Stimulated activated CD4-positive, alpha-beta T cell treated with anti-CD3 and anti-CD28 coated beads, Interleukin-4, amount 100 ng/mL, for 24 hours (primary cell): ENCODE measurements at regions not wholly inside any gene's neighbourhood (a gene's known extent, or its start where the extent isn't known, plus 50 kb on each side); places are given as distances from the start of the nearest gene placed in this dataset.
"Not testable (repeated sequence)": the region's sequence is repeated elsewhere in the genome, so short reads cannot be mapped to it uniquely, and the experiment has no call there.

Experiments used
- DNase-seq: peaks from one replicate; pipeline ENCODE4 v3.0.0-alpha.2; 2020

- no peak for DNase-seq
Observed at GRCh38 chr10:84634636-84635035, 306.2 kb downstream of the CCSER2 start.

- not testable (repeated sequence) for DNase-seq
Observed at GRCh38 chr10:84650628-84651027, 322.2 kb downstream of the CCSER2 start.

DNA sequence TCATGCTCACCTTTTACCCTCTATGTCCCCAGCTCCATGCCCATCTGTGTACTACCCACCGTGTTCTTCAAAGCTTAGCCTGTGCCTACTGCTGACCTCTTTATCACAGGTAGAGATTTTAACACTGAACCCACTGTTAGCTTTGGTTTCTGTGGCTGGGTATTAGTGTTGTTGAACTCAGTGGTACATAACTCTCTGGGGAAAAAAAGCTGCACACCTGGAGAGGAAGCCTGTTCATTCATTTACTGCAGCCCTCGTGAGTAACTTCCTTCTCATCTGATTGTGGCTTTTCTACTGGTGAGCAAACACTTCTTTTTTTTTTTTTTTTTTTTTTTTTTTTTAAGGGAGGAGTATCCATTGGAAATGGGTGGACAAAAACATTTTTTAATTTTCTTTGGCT lies 326.3 kb downstream of the CCSER2 start:
- no peak for DNase-seq

DNA sequence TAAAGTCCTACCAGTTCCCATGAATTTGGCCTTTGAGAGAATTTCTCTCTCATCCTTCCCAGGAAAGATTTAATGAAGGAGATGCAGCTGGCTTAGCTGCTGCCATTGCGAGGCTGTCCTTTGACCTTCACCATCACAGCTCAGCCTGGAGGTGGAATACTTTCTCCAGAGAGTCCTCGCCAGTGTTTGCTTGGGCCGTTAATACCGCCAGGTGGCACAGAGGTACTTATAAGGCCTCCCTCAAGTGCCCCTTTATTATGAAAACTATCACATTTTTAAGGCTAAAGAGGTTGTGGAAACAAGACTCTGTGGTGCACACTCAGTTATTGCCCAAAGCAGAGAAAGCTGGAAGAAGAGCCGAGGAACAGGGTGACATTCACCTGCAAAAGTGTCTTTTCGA lies 330.6 kb downstream of the CCSER2 start:
- no peak for DNase-seq

DNA sequence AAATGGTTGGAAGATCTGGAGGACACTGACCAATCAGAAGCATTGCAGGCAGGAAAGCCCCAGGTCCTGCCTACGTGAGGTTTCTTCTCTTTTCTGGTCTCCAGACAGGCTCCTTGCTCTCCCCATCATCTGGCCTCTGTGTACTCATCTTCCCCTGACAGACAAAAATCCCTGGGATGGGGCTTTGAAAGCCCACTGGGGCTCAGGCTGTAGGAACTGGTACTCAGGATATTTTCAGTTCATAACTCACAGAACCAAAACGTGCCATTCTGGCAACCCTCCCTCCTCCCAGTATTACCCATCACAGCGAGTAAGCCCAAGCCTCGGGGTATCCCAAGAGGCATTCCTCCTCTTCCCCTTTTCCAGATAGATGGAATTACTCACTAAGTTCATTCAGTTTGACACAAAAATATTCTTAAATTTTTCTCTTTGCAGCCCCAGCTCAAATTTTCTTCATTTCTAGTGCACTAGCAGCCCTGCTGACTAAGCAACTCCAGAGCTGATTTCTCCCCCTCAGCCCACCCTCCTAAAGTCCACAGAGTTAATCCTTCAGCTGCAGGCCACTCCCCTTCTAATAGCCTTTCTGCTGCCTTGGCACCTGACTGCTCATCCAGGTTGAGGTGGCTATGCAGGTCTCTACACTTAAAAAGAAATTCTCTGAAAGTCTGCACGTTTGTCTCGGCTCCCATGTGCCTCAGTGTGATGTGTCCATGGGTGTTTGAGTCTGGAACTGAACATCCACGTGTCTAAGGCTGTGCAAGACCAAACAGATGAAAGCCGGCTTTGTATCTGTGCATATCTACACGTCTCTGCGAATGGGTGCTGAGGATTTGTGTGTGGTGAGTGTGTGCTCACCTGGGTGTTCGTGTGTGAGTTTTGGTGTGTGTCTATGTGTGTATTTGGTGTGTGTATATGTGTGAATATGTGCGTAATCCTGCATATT lies 331.4 kb downstream of the CCSER2 start:
- DNase-seq, result no peak

GRCh38 chr10:84660450-84661159 lies 332.2 kb downstream of the CCSER2 start:
- DNase-seq, result no peak

- DNase-seq, result no peak
Observed at GRCh38 chr10:84665211-84665610, 336.8 kb downstream of the CCSER2 start.

DNA sequence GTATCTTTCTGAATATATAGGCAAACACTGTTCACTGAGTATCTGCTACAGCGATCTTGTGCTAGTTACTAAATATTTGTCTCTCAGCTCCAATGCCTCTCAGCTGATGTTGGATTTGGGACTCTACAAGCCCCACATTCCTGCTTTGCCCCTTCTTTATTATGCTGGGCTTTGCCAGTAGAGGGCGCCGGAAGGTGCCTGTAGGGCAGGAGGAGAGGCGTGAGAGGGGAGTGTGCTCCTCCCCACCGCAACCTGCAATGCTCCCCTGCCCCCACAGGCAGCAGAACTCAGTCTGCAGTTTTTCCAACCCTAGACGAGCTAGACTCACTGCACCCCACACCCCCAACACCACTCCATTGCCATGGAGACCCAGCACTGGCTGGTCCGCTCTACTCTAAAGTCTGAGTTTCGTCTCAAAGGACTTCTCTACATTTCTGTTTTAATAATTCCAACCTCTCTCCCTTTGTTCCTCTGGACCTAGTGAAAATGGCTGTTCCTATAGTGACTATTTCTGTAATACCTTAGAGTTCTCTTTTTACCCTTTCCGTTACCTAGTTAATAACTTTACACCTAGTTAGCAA lies 337.6 kb downstream of the CCSER2 start:
- DNase-seq, result no peak

DNA sequence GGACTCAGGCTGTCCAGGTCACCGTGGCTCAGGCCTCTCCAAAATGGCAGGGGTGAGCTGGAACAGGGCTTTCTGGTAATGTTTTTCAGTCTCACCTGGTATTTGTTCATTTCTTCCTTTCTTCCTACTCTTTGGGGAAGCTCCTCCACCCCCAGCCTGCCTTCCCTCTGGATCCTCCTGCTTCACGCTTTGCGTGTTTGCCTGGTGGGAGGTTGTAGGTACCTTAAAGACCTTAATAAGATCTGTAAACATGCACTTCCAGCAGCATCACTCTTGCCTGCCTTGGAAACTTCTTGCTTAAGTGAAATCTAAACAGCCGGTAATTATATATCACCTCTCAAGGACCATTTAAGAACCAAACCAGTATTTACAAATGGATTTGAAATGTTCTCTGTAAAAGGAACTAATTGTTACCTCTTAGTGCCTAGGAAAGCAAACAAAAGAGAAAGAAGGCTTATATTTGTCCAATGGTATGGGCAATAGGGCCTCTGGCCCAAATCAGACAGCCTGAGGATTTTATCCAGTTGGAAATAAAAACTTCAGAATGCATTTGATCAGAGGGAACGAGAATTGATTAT lies 339.9 kb downstream of the CCSER2 start:
- no peak for DNase-seq

DNA sequence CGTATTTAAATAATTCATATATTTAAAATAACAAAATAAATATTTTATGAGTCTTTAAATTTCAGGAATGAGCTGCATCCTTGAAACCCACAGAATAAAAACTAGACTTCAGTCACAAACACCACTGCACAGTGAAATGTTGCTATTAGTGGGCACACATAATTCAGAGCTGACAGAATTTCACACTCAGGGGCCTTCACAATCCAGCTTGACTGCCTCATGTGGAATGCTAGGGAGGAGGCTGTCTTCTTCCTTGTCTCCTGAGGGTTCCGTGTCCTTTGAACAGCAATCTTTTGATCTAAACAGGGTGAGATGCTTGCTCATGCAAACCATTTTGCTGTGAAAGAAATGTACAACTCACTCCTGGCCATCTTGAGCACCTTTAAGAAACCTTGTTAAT lies 346.7 kb downstream of the CCSER2 start:
- DNase-seq, result no peak

DNA sequence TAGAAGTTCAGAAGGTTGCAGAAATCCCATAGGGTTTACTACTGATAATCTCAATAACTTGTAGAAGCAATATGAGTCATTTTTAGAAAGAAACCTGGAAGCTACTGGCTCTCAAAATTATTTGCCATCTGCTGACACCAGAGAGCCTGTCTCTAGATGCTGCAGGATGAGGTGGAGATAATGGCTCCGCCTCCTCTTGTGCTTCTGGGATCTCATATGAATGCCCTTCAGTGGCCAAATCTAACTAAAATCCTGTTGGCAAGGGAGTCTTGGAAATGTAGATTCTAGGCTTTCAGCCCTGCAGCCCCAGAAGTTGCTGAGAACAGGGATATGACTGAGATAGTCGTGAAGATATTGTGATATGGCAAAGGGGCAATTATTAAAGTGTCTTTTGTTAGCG lies 348.1 kb downstream of the CCSER2 start:
- DNase-seq, result no peak

- DNase-seq, result no peak
Observed at GRCh38 chr10:84681781-84682180, 353.4 kb downstream of the CCSER2 start.

DNA sequence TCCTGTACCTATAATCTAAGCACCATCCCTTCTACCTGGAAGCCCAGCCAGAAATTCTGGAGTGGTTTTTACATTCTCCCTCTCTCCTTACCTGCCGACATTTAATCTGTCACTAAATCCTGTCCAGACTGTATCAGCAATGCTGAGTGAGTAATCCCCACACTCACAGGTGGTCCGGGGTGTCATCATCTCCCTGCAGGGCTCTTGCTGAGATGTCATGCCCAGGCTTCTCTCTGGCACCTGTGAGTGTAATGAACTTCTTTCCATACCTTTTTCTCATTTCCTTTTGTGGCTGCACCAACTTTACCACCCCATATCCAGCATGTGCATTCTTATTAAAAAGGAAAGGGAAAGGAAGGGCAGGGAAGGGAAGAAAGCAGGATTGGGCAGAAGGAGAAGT lies 355.2 kb downstream of the CCSER2 start:
- DNase-seq, result no peak

DNA sequence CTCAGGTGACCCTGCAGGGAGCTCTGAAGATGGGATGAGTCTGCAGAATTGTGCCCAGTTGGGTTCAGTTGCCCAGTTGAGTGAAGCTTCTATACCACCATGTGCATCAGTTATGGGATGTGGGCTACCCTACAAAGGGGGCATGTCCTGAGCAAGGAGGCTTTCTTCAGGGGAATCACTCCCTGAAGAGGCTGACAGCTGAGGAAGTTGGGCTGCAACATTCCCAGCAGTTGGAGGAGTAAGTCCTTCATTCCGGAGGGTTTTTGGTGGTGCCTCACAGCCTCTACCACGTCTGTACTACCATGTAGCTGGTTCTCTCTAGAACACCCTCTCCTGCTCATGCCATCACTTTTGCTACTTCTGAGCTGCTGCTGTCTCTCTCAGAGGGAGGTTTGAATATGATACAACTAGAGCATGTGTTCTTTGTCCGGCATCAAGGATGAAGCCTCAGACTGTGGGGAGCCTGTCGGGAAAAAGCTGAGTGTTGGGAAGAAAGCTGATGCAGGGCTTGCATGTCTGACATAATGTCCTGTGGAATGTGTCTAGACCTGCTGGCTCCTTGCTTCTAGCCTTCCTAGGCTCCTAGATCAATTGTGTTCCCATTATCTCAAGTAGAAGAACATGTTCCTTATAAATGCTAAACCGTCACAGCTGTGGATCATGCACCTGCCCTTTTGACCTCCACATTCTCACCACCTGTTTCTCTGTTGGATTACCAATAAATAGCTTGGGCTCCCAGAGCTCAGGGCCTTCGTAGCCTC lies 355.8 kb downstream of the CCSER2 start:
- no peak for DNase-seq

DNA sequence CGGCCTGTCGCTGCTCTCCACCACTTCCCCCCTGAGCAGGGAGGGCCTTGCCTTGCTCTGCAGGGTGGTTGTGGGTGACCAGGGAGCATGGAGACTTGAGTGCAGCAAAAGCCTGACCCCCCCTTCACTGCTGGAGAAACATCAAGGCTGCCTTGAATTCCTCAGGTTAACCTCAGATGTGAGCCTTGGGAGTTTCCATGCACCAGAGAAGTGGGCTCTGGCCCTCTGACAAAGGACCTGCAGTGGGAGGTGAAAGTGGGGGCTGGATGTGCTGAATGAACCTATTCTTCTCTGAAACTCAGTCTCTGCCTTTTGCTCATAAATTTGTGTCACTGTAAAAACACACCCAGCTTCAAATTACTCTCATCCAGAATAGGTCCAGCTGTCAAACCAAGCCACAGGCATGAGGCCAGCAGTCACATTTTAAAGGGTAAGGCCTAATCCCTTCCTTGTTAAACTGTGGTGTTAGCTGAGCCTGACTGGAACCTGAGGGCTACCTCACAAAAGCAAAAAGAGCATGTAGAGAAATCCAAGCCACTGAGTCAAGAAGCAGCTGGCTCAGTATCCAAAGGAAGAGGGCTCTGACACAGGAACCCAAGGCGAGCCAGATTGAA lies 356.8 kb downstream of the CCSER2 start:
- no peak for DNase-seq

GRCh38 chr10:84693006-84693405 lies 364.6 kb downstream of the CCSER2 start:
- DNase-seq, result no peak

DNA sequence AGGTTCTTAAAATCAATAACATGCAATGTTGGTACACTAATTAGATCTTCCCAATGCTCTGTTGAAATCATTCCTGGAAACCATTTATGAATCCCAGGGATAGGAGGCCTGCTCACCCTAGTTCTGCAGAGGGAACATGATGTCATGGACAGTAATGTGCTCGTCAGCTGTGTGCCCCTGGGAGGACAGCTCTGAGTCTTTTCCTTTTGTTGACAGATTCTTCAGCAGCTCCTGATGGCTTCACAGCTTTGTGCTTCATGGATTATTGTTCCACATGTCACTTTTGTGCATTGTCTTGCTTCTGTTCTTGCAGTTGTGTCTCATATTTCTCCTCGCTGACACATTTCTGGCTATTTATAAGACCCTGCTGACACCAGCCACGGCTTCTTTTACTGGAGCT lies 367.5 kb downstream of the CCSER2 start:
- no peak for DNase-seq

DNA sequence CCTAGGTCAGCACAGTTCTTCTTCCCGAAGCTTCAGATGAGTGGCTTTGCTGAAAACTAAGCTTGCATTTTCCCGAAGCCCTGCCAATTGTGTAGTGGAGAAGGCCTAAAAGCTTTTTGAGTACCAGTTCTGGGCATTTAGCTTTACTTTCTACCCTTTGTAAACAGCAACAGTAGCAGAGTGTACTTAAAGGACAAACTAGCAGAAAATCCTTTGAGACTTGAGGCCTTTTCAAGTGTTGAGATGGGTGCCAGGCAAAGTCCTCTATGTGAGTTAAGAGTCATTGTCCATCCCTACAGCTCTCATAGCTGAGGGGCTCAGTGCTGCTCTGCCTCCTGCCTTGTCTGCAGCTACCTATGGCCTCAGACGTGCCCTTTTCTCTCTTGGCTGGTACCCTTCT lies 368.2 kb downstream of the CCSER2 start:
- no peak for DNase-seq

- DNase-seq, result no peak
Observed at GRCh38 chr10:84698989-84699388, 370.6 kb downstream of the CCSER2 start.

- DNase-seq, result no peak
Observed at GRCh38 chr10:84700668-84701369, 372.4 kb downstream of the CCSER2 start.

DNA sequence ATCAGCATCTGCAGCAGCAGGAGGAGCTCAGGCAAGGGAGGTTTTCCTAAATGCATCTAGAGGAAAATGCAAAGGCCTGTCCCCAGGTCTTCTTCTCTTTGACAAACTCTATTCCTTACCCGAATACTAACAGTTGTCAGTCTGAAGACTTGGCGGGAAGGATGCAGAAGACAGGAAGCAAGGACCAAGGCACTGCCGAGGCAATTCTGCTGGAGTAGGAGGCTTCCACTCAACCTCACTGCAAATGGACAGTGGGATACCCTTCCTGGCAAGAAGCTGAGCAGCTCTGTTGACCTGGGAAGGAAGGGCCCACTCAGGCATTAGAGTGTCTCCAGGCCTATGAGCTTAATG lies 373.0 kb downstream of the CCSER2 start:
- DNase-seq, result no peak

GRCh38 chr10:84704101-84704500 lies 375.7 kb downstream of the CCSER2 start:
- DNase-seq, result no peak
